ENCODE measurements at regions not wholly inside any gene's neighbourhood (a gene's known extent, or its start where the extent isn't known, plus 50 kb on each side); places are given as distances from the start of the nearest gene placed in this dataset.

DNA sequence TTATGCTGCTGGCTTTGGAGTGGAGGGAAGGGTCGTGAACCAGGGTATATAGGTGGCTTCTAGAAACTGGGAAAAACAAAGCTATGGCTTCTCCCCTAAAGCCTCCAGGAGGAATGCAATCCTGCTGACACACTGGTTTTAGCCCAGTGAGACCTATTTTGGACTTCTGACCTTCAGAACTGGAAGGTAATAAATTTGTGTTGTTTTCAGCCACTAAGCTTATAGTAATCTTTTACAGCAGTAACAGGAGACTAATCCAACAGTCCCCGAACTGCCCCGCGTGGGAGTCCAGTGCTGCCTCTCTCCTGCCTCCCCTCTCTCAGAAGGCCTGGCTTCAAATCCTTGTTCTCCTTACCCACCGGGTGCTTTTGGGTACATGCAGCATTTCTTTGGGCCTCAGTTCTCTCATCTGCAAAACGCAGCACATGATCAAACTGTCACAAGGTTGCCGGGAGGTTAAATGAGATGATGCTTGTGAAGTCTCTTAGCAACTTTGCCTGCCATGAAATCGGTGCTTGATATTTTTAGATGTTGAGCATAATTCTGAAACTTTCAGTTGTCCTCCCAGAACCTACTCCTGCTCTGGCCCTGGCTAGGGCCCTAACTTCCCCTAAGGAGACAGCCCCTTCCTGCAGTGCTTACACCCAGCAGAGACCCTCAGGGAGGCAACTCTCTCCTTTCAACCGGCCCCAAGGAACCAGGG, 127.3 kb upstream of the BOD1 start (continued):
- TF ChIP-seq, protein P1, sequence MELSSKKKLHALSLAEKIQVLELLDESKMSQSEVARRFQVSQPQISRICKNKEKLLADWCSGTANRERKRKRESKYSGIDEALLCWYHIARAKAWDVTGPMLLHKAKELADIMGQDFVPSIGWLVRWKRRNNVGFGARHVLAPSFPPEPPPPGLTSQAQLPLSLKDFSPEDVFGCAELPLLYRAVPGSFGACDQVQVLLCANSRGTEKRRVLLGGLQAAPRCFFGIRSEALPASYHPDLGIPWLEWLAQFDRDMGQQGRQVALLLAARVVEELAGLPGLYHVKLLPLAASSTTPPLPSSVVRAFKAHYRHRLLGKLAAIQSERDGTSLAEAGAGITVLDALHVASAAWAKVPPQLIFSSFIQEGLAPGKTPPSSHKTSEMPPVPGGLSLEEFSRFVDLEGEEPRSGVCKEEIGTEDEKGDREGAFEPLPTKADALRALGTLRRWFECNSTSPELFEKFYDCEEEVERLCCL (CRISPR knock-in tag; IDR thresholded peaks at IDR 0.05; ENCODE audit: borderline replicate concordance) = no peak
- TF ChIP-seq NR2F1 (CRISPR knock-in tag; IDR thresholded peaks at IDR 0.05) (no peak), LCORL (IDR thresholded peaks at IDR 0.05) (no peak), LCORL (CRISPR knock-in tag; IDR thresholded peaks at IDR 0.05) (peak; percentile 46; the same call in 1 of the 2 replicates), ATAD3A (CRISPR knock-in tag; IDR thresholded peaks at IDR 0.05) (no peak), ZNF672 (CRISPR knock-in tag; IDR thresholded peaks at IDR 0.05) (no peak), KDM6A (CRISPR knock-in tag; IDR thresholded peaks at IDR 0.05; ENCODE audit: low read depth) (no peak), NCOA1 (CRISPR knock-in tag; IDR thresholded peaks at IDR 0.05) (peak; percentile 60; the same call in 1 of the 2 replicates), SAP130 (CRISPR knock-in tag; IDR thresholded peaks at IDR 0.05; ENCODE audit: low read depth) (no peak), ZNF839 (CRISPR knock-in tag; IDR thresholded peaks at IDR 0.05; ENCODE audit: borderline replicate concordance) (no peak), ZNF253 (CRISPR knock-in tag; IDR thresholded peaks at IDR 0.05; ENCODE audit: borderline replicate concordance) (no peak), ZNF674 (CRISPR knock-in tag; IDR thresholded peaks at IDR 0.05; ENCODE audit: low read depth) (no peak), NBN (conservative IDR thresholded peaks at IDR 0.05) (no peak), ZNF562 (CRISPR knock-in tag; IDR thresholded peaks at IDR 0.05; ENCODE audit: borderline replicate concordance) (no peak), ZNF354B (CRISPR knock-in tag; IDR thresholded peaks at IDR 0.05) (no peak)
- TF ChIP-seq, protein P2, sequence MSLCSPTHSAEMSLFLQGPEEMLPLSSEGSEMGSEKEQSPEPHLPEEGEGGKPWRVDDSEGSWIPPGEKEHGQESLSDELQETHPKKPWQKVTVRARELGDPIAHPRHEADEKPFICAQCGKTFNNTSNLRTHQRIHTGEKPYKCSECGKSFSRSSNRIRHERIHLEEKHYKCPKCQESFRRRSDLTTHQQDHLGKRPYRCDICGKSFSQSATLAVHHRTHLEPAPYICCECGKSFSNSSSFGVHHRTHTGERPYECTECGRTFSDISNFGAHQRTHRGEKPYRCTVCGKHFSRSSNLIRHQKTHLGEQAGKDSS (CRISPR knock-in tag; IDR thresholded peaks at IDR 0.05; ENCODE audit: borderline replicate concordance, low read depth) = no peak
- TF ChIP-seq, protein P3, sequence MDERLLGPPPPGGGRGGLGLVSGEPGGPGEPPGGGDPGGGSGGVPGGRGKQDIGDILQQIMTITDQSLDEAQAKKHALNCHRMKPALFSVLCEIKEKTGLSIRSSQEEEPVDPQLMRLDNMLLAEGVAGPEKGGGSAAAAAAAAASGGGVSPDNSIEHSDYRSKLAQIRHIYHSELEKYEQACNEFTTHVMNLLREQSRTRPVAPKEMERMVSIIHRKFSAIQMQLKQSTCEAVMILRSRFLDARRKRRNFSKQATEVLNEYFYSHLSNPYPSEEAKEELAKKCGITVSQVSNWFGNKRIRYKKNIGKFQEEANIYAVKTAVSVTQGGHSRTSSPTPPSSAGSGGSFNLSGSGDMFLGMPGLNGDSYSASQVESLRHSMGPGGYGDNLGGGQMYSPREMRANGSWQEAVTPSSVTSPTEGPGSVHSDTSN (CRISPR knock-in tag; IDR thresholded peaks at IDR 0.05) = no peak
- TF ChIP-seq, protein P4, sequence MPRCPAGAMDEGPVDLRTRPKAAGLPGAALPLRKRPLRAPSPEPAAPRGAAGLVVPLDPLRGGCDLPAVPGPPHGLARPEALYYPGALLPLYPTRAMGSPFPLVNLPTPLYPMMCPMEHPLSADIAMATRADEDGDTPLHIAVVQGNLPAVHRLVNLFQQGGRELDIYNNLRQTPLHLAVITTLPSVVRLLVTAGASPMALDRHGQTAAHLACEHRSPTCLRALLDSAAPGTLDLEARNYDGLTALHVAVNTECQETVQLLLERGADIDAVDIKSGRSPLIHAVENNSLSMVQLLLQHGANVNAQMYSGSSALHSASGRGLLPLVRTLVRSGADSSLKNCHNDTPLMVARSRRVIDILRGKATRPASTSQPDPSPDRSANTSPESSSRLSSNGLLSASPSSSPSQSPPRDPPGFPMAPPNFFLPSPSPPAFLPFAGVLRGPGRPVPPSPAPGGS (CRISPR knock-in tag; IDR thresholded peaks at IDR 0.05) = no peak
- TF ChIP-seq, protein P5, sequence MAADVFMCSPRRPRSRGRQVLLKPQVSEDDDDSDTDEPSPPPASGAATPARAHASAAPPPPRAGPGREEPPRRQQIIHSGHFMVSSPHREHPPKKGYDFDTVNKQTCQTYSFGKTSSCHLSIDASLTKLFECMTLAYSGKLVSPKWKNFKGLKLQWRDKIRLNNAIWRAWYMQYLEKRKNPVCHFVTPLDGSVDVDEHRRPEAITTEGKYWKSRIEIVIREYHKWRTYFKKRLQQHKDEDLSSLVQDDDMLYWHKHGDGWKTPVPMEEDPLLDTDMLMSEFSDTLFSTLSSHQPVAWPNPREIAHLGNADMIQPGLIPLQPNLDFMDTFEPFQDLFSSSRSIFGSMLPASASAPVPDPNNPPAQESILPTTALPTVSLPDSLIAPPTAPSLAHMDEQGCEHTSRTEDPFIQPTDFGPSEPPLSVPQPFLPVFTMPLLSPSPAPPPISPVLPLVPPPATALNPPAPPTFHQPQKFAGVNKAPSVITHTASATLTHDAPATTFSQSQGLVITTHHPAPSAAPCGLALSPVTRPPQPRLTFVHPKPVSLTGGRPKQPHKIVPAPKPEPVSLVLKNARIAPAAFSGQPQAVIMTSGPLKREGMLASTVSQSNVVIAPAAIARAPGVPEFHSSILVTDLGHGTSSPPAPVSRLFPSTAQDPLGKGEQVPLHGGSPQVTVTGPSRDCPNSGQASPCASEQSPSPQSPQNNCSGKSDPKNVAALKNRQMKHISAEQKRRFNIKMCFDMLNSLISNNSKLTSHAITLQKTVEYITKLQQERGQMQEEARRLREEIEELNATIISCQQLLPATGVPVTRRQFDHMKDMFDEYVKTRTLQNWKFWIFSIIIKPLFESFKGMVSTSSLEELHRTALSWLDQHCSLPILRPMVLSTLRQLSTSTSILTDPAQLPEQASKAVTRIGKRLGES (CRISPR knock-in tag; IDR thresholded peaks at IDR 0.05; ENCODE audit: borderline replicate concordance) = no peak

All from HepG2 (cell line).